ENCODE measurements at regions not wholly inside any gene's neighbourhood (a gene's known extent, or its start where the extent isn't known, plus 50 kb on each side); places are given as distances from the start of the nearest gene placed in this dataset.

DNA sequence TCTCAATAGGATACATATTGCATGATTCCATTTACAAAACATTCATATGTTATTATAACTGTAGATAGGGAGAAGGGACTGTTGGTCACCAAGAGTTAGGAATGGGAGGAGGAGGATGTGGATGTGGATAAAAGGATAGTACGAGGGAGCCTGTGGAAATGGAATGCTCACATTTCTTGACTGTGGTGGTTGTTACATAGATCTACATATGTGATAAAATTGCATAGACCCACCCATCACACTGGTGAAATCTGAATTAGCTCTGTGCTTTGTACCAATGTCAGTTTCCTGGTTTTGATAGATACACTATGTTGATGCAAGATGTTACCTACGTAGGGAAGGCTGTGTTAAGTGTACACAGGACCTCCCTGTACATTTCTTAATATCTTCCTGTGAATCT is 233.5 kb upstream of the MTPN start:
- TF ChIP-seq, protein P1, sequence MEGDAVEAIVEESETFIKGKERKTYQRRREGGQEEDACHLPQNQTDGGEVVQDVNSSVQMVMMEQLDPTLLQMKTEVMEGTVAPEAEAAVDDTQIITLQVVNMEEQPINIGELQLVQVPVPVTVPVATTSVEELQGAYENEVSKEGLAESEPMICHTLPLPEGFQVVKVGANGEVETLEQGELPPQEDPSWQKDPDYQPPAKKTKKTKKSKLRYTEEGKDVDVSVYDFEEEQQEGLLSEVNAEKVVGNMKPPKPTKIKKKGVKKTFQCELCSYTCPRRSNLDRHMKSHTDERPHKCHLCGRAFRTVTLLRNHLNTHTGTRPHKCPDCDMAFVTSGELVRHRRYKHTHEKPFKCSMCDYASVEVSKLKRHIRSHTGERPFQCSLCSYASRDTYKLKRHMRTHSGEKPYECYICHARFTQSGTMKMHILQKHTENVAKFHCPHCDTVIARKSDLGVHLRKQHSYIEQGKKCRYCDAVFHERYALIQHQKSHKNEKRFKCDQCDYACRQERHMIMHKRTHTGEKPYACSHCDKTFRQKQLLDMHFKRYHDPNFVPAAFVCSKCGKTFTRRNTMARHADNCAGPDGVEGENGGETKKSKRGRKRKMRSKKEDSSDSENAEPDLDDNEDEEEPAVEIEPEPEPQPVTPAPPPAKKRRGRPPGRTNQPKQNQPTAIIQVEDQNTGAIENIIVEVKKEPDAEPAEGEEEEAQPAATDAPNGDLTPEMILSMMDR (IDR thresholded peaks at IDR 0.05; ENCODE audit: insufficient read depth, low read depth, low read length), result no peak
- TF ChIP-seq EZH2 (IDR thresholded peaks at IDR 0.05; ENCODE audit: insufficient read depth, low read length), result no peak
